SKM-1 (cell line): ENCODE measurements at regions not wholly inside any gene's neighbourhood (a gene's known extent, or its start where the extent isn't known, plus 50 kb on each side); places are given as distances from the start of the nearest gene placed in this dataset.

ENCODE experiments used
- DNase-seq: peaks from one replicate; lab custom pipeline; 2025; ENCODE audit not compliant: unreplicated experiment; lab: John Stamatoyannopoulos, UW

DNA sequence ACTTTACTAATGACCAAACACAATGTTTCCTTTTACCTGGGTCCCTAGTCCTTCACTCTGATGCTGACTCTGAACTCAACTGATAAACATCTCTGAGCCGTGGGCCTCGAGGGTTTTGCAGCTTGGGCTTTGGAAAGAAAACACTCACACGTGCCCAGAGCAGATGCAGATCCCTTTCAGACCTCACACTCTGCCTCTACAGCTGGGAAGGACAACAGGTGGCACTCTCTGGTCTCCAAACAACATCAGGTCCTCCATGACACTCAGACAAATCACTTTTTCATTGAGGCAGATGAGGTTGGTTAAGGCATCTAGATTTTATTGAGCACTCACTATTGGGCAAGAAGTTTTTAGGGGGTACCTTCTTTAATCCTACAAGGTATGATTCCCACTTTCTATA is 64.7 kb upstream of the NTRK3 start:
- no peak for DNase-seq

DNA sequence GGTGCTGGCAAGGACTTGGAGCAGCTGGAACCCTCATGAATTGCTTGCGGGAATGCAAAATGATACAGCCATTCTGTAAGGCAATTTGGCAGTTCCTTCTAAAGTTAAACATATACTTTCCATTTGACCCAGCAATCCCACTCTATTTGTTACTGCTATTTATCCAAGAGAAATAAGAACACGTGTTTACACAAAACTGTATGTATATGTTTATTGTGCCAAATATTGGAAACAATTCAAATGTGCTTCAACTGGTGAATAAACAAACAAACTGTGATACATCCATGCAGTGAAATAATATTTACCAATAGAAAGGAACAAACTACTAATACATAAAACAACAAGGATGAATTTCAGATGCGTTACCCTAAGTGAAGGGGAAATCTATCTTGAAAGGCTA is 60.0 kb upstream of the NTRK3 start:
- DNase-seq, result no peak

- DNase-seq, result no peak
Observed at GRCh38 chr15:88315221-88315878, 58.8 kb upstream of the NTRK3 start.

- no peak for DNase-seq
Observed at GRCh38 chr15:88312941-88313579, 56.5 kb upstream of the NTRK3 start.

DNA sequence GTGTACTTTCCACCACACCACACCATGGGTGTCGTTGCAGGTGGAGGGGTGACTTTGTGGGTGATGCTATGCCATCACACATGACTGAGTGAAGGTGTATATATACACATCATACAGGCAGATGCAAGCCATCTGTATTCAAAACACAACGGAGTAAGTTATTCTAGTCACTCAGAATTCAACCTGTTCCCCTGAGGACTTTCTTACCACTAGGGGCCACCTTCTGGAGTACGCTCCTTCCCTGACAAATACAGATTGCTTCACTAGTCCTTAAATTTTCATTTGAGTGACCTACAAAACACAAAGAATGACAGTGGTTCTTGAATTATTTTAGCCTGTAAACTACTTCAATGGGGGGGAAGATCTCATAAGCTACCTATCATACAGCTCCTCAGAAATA is 52.8 kb upstream of the NTRK3 start:
- DNase-seq, result no peak

GRCh38 chr15:88307344-88307743 is 50.8 kb upstream of the NTRK3 start:
- no peak for DNase-seq
